B cell (primary cell): ENCODE measurements at regions not wholly inside any gene's neighbourhood (a gene's known extent, or its start where the extent isn't known, plus 50 kb on each side); places are given as distances from the start of the nearest gene placed in this dataset.

Experiments used
- EZH2 ChIP-seq: IDR thresholded peaks from 2 replicates; pipeline ENCODE4 v1.6.1; 2012; ENCODE audit warnings: borderline replicate concordance, low read depth, mild to moderate bottlenecking, moderate library complexity, low read length; ENCODE audit not compliant: insufficient read depth, poor library complexity, severe bottlenecking
- TF ChIP-seq, protein P1 (sequence below): fragments of 200-600 bp; IDR thresholded peaks from one replicate; pipeline ENCODE4 v1.8.0; 2022; ENCODE audit warnings: antibody characterized with exemption, mild to moderate bottlenecking

DNA sequence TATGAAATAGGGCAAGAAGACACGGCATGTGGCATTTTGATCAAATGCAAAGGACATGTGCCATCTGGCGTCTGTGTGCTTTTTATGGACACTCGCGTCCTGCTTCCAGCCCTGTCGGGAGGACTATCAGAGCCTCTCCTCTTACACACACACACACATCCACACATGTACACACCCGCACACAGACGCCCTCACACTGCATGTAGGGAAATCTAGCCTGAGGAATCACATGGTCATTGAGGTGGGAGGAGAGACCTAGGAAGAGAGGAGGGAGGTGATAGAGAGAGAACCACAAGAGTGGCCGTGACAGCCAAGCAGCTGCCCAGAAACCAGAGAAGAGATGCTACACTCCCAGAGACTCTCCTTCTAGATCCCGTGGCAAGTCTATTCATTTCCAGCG is 105.9 kb upstream of the CDYL start:
- TF ChIP-seq, protein P1, sequence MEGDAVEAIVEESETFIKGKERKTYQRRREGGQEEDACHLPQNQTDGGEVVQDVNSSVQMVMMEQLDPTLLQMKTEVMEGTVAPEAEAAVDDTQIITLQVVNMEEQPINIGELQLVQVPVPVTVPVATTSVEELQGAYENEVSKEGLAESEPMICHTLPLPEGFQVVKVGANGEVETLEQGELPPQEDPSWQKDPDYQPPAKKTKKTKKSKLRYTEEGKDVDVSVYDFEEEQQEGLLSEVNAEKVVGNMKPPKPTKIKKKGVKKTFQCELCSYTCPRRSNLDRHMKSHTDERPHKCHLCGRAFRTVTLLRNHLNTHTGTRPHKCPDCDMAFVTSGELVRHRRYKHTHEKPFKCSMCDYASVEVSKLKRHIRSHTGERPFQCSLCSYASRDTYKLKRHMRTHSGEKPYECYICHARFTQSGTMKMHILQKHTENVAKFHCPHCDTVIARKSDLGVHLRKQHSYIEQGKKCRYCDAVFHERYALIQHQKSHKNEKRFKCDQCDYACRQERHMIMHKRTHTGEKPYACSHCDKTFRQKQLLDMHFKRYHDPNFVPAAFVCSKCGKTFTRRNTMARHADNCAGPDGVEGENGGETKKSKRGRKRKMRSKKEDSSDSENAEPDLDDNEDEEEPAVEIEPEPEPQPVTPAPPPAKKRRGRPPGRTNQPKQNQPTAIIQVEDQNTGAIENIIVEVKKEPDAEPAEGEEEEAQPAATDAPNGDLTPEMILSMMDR, result no peak
- no peak for TF ChIP-seq EZH2
